GM19324 (cell line): ENCODE measurements at regions not wholly inside any gene's neighbourhood (a gene's known extent, or its start where the extent isn't known, plus 50 kb on each side); places are given as distances from the start of the nearest gene placed in this dataset.
"Not testable (repeated sequence)": the region's sequence is repeated elsewhere in the genome, so short reads cannot be mapped to it uniquely, and the experiment has no call there.

Source experiments
- ATAC-seq: cut with Tn5 transposase; IDR thresholded peaks from one replicate; pipeline ENCODE4 v1.9.1; 2021; ENCODE audit warnings: mild to moderate bottlenecking, moderate library complexity; ENCODE audit not compliant: unreplicated experiment, low FRiP score

- no peak for ATAC-seq
Observed at GRCh38 chr11:130550150-130550549, 101.7 kb downstream of the ADAMTS15 start.

- ATAC-seq: no peak
Observed at GRCh38 chr11:130550984-130551383, 102.5 kb downstream of the ADAMTS15 start.

- no peak for ATAC-seq
Observed at GRCh38 chr11:130551388-130551787, 102.9 kb downstream of the ADAMTS15 start.

GRCh38 chr11:130553306-130553705, 104.9 kb downstream of the ADAMTS15 start:
- no peak for ATAC-seq

GRCh38 chr11:130554241-130555055, 106.0 kb downstream of the ADAMTS15 start:
- no peak for ATAC-seq

- no peak for ATAC-seq
Observed at GRCh38 chr11:130555251-130555841, 106.9 kb downstream of the ADAMTS15 start.

- no peak for ATAC-seq
Observed at GRCh38 chr11:130560000-130560780, 111.7 kb downstream of the ADAMTS15 start.

GRCh38 chr11:130560781-130561109, 112.3 kb downstream of the ADAMTS15 start:
- ATAC-seq: no peak

GRCh38 chr11:130561441-130561881, 113.0 kb downstream of the ADAMTS15 start:
- no peak for ATAC-seq

- ATAC-seq: no peak
Observed at GRCh38 chr11:130562549-130562948, 114.1 kb downstream of the ADAMTS15 start.

- ATAC-seq: not testable (repeated sequence)
Observed at GRCh38 chr11:130566360-130566759, 117.9 kb downstream of the ADAMTS15 start.

- no peak for ATAC-seq
Observed at GRCh38 chr11:130571519-130571918, 123.1 kb downstream of the ADAMTS15 start.

- no peak for ATAC-seq
Observed at GRCh38 chr11:130571947-130572584, 123.6 kb downstream of the ADAMTS15 start.

- ATAC-seq: no peak
Observed at GRCh38 chr11:130573767-130574166, 125.3 kb downstream of the ADAMTS15 start.

GRCh38 chr11:130574740-130575139, 126.3 kb downstream of the ADAMTS15 start:
- no peak for ATAC-seq

- ATAC-seq: no peak
Observed at GRCh38 chr11:130576146-130576545, 127.7 kb downstream of the ADAMTS15 start.

- no peak for ATAC-seq
Observed at GRCh38 chr11:130578738-130579368, 130.4 kb downstream of the ADAMTS15 start.

- no peak for ATAC-seq
Observed at GRCh38 chr11:130580372-130580771, 131.9 kb downstream of the ADAMTS15 start.

GRCh38 chr11:130580891-130581492, 132.5 kb downstream of the ADAMTS15 start:
- no peak for ATAC-seq

GRCh38 chr11:130581646-130582045, 133.2 kb downstream of the ADAMTS15 start:
- ATAC-seq: no peak
